Thyroid gland (tissue), 4 donors: ENCODE measurements at regions not wholly inside any gene's neighbourhood (a gene's known extent, or its start where the extent isn't known, plus 50 kb on each side); places are given as distances from the start of the nearest gene placed in this dataset.

Source experiments
- DNase-seq, 2 donors: peaks; one replicate each; pipeline ENCODE4 v3.0.0-alpha.2; 2019
- H3K27ac ChIP-seq, 3 donors: fragments of 200-600 bp; sonication (generic); 1 replicate in 2 of 3; 2 replicates in 1 of 3; pipeline ENCODE4 v1.5.1; 2016 to 2019; ENCODE audit warnings: mild to moderate bottlenecking in 1 of 3, moderate library complexity in 1 of 3
- H3K27me3 ChIP-seq: fragments of 200-600 bp; sonication (generic); one replicate; pipeline ENCODE4 v1.5.1; 2019
- H3K36me3 ChIP-seq, 2 donors: fragments of 200-600 bp; sonication (generic); one replicate each; pipeline ENCODE4 v1.5.1; 2016 to 2019
- H3K4me1 ChIP-seq, 2 donors: fragments of 200-600 bp; sonication (generic); one replicate each; pipeline ENCODE4 v1.5.1; 2017 to 2019
- H3K4me3 ChIP-seq, 3 donors: fragments of 200-600 bp; sonication (generic); replicated peaks in 1 of 3; 1 replicate in 2 of 3; 2 replicates in 1 of 3; pipeline ENCODE4 v1.5.1; 2016; ENCODE audit warnings: mild to moderate bottlenecking in 1 of 3
- H3K9me3 ChIP-seq: fragments of 200-600 bp; sonication (generic); one replicate; pipeline ENCODE4 v1.5.1; 2017
- POLR2A ChIP-seq, 2 donors: fragments of 450-650 bp; IDR thresholded peaks; one replicate each; pipeline ENCODE4 v1.6.1; 2017; ENCODE audit warnings: antibody characterized with exemption in 2 of 2, mild to moderate bottlenecking in 2 of 2, moderate library complexity in 1 of 2
- WGBS, 2 donors: methylation state at CpG; one replicate each; pipeline ENCODE4 v1.1.5; 2017; 5-methylcytosine and 5-hydroxymethylcytosine counted together
- intact Hi-C: fragments of 100-400 bp; cut with DNase I; formaldehyde crosslinking; loops from one replicate; pipeline ENCODE4 v1.15.1; 2023
- TF ChIP-seq, protein P1 (sequence below), 6 experiments: fragments of 200-600 bp in 3 of 6; fragments of 450-650 bp in 3 of 6; sonication (generic) in 3 of 6; IDR thresholded peaks; one replicate each; pipeline ENCODE4 v1.5.1; 2016 to 2019; ENCODE audit warnings: antibody characterized with exemption in 6 of 6, mild to moderate bottlenecking in 2 of 6, inconsistent platforms in 1 of 6, moderate library complexity in 1 of 6

DNA sequence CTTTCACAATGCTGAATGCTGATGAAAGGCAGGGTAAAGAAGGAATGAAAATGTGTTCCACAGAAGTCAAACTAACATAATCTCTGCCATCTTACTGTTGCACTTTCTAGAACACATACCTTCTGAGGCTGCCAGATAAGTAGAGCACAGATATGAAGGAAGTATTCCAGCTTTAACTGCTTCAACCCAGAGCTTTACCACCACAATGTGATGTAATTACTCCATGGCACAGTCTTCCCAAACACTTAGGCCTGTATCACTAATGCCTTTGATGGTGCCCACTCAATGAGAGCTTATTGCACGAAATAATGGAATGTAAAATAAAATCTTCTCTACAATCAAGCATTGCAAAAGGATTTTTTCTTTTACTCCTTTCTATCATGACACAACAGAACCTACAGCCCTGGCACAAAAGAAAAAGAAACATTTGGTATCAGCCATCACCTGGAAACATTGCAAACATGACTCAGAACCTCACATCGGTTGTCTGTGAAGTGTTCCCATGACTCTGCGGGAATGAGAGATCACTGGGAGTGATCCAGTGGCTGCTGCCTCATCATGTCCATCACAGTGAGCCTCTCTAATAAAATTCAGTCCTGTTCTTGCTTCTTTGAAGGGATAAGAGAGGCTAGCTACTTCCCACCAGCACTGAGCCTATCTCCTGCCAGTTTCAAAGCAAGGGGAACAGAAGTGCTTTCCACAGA is 385.8 kb downstream of the EFNA5 start:
- Histone ChIP-seq H3K4me3 (no peak overlapping the region), H3K9me3 (no peaks in the 10 kb centered on the region), H3K4me1 (no peaks in the 10 kb centered on the region), H3K27ac (no peak overlapping the region), H3K27me3 (no peaks in the 10 kb centered on the region), H3K36me3 (no peaks in the 10 kb centered on the region)
- WGBS, 2 donors, result 76 to 88% methylated on average over 3 of the region's 3 CpGs
- TF ChIP-seq POLR2A (IDR thresholded peaks at IDR 0.05), result no peak
- TF ChIP-seq, protein P1, sequence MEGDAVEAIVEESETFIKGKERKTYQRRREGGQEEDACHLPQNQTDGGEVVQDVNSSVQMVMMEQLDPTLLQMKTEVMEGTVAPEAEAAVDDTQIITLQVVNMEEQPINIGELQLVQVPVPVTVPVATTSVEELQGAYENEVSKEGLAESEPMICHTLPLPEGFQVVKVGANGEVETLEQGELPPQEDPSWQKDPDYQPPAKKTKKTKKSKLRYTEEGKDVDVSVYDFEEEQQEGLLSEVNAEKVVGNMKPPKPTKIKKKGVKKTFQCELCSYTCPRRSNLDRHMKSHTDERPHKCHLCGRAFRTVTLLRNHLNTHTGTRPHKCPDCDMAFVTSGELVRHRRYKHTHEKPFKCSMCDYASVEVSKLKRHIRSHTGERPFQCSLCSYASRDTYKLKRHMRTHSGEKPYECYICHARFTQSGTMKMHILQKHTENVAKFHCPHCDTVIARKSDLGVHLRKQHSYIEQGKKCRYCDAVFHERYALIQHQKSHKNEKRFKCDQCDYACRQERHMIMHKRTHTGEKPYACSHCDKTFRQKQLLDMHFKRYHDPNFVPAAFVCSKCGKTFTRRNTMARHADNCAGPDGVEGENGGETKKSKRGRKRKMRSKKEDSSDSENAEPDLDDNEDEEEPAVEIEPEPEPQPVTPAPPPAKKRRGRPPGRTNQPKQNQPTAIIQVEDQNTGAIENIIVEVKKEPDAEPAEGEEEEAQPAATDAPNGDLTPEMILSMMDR (IDR thresholded peaks at IDR 0.05), result no peak
- DNase-seq, result no peak
- intact Hi-C loops, result no loop called here

DNA sequence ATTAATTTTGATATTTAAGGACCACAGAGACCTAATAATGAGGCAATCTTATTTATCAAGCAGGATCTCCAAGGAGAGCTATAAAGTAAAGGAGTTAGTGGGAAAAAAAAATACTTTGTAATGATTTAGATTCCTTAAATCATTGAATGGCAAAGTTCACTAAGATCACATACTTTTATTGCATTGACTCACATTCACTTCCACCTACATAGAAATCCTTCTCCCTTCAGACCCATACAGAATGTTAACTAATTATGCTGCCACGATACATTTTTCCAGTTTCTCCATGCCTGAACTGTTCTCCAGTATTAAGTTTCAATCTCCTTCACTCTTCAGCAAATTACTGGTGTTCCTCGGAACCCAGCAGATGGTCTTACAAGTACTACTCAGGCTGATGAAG is 388.7 kb downstream of the EFNA5 start:
- no peaks in the 10 kb centered on the region for H3K27me3 ChIP-seq
- WGBS, 2 donors, result 81 to 86% methylated on average over 2 of the region's 2 CpGs
- no peaks in the 10 kb centered on the region for H3K36me3 ChIP-seq
- no peak overlapping the region for H3K4me3 ChIP-seq
- TF ChIP-seq, protein P1 (IDR thresholded peaks at IDR 0.05), result no peak
- TF ChIP-seq POLR2A (IDR thresholded peaks at IDR 0.05), result no peak
- no peak overlapping the region for H3K27ac ChIP-seq
- no peak for DNase-seq
- intact Hi-C loops, result no loop called here
- no peaks in the 10 kb centered on the region for H3K9me3 ChIP-seq
- no peaks in the 10 kb centered on the region for H3K4me1 ChIP-seq

DNA sequence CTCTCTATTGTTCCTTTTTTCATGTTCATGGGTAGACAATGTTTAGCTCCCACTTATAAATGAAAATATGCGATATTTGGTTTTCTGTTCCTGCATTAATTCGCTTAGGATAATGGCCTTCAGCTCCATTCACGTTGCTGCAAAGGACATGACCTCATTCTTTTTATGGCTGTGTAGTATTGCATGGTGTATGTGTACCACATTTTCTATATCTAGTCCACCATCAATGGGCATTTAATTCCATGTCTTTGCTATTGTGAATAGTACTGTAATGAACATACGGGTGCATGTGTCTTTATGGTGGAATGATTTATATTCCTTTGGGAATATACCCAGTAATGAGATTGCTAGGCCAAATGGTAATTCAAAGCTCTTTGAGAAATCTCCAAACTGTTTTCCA is 392.0 kb downstream of the EFNA5 start:
- 67 to 81% methylated on average over 4 of the region's 4 CpGs for WGBS, 2 donors
- no peak overlapping the region for H3K27ac ChIP-seq
- DNase-seq, result no peak
- H3K9me3 ChIP-seq, result no peaks in the 10 kb centered on the region
- H3K4me3 ChIP-seq, result no peak overlapping the region
- intact Hi-C loops, result no loop called here
- TF ChIP-seq, protein P1 (IDR thresholded peaks at IDR 0.05), result no peak
- no peaks in the 10 kb centered on the region for H3K36me3 ChIP-seq
- H3K27me3 ChIP-seq, result no peaks in the 10 kb centered on the region
- H3K4me1 ChIP-seq, result no peaks in the 10 kb centered on the region

DNA sequence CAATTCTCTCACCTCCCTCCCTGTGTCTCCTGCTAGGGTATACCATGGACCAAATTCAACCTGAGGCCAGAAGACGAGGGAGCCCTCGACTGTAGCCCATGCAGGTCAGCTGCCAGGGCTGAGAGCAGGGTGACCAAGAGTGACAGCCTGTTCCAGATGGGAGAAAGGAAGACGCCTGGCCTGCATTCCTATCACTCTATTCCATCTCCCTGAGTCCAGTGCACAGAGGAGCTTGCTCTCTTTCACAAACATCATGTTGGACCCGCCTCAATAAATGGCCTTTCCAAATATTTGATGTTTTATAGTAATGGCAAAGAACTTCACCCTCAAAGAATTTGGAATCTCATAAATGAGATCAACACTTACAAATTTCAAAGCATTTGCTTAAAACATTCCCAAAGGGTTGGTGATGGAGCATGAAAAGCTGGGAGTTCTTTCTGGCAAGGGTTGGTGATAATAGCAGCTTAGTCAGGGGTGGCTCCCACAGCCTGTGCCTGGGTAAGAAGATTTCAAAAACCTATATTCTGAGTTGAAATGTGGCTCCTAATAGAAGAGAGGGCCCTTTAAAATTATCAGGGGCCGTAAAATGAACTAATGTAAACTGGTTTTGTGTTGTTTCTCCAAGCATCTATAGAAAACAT is 393.1 kb downstream of the EFNA5 start:
- WGBS, 2 donors, result 85% methylated on average over 5 of the region's 5 CpGs
- no peaks in the 10 kb centered on the region for H3K27me3 ChIP-seq
- no peaks in the 10 kb centered on the region for H3K36me3 ChIP-seq
- TF ChIP-seq, protein P1 (IDR thresholded peaks at IDR 0.05), result no peak
- no peak for TF ChIP-seq POLR2A (IDR thresholded peaks at IDR 0.05)
- DNase-seq, result no peak
- no peaks in the 10 kb centered on the region for H3K9me3 ChIP-seq
- intact Hi-C loops, result no loop called here
- no peak overlapping the region for H3K4me3 ChIP-seq
- H3K27ac ChIP-seq, result no peak overlapping the region
- H3K4me1 ChIP-seq, result no peaks in the 10 kb centered on the region

DNA sequence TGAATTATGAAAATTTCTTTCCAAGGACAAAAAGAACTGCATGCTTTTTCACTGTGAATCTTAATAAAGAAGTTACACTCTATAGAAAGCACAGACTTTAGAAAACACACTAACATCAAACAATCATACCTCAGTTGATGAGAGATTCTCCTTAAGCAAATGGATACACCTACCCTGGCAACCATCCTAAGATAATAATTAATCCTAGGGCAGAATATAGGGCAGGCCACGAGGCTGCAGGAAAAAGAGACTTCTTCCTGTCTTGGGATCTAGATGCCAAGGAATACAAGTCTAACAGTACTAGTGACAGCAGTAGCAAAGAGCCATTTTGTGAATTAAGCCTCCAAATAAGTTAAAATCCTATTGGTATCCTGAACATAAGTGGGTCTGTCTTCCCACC is 395.4 kb downstream of the EFNA5 start:
- Histone ChIP-seq H3K4me3 (no peak overlapping the region), H3K27me3 (no peaks in the 10 kb centered on the region), H3K36me3 (no peaks in the 10 kb centered on the region), H3K27ac (no peak overlapping the region), H3K9me3 (no peaks in the 10 kb centered on the region), H3K4me1 (no peaks in the 10 kb centered on the region)
- intact Hi-C loops, result no loop called here
- TF ChIP-seq POLR2A (IDR thresholded peaks at IDR 0.05), result no peak
- TF ChIP-seq, protein P1 (IDR thresholded peaks at IDR 0.05), result no peak
- DNase-seq, result no peak
- WGBS, 2 donors, result 0 to 21% methylated on average over 1 of the region's 1 CpG
